ENCODE measurements at regions not wholly inside any gene's neighbourhood (a gene's known extent, or its start where the extent isn't known, plus 50 kb on each side); places are given as distances from the start of the nearest gene placed in this dataset.

DNA sequence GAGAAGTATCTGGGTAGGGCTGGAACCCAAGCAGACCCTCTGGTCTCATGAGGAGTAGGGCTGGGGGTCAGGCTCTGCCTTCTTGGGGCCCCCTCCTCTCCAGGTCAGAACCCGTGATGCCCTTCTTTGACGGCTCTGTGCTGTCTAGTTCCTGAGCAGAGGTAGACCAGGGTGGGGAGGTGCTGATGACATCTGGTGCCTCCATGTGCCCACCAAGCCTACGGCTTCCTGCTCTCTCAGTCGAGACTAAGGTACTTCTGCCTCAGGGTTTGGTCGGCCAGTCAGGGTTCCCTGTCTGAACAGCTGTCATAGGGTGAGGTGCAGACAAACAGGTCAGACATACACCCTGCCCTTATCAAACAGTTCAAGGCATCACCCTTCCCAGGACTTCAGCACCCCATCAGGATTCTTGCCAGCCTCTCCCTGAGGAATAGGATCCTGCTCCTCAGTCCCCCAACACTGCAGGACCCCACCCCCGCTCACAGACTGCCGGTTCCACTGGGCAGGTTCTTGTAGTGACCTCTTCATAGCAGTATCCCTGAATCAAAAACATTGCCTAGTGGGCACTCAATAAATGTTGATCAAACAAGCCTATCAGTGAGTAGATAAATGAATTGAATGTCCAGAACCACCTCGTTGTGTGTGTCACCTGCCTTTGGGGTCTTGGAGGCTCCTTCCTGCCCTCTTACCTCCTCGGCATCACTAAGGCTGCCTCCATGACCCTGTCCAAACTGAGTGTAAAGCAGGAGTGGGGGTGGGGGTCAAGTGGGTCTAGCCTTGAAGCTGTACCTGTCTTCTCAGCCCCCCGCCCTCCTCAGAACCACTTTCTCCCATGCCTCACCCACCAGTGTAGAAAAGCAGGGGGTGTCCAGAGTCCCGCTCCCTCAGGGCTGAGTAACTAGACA, 158.2 kb downstream of the BUD13 start:
- CTCF ChIA-PET: no interaction called here
- no peaks in the 10 kb centered on the region for H3K4me1 ChIP-seq (ENCODE audit: control insufficient read depth, insufficient read depth, low read length)
- in situ Hi-C loops (cut with HindIII; ENCODE audit: low pct_unique_long_range_greater_than_20kb, low sequenced_read_pairs) (no loop called here), intact Hi-C loops (cut with micrococcal nuclease; ENCODE audit: unreplicated experiment) (no loop called here)
- H3K9me3 ChIP-seq (ENCODE audit: control insufficient read depth, insufficient read depth, low read depth, low read length): no peaks in the 10 kb centered on the region
- POLR2A ChIA-PET: no interaction called here
- ATAC-seq (no peak), DNase-seq (ENCODE audit: low read depth, low spot score) (no peak)
- H3K27me3 ChIP-seq (ENCODE audit: control insufficient read depth, insufficient read depth, low read length): peaks cover 12% of the 10 kb centered on the region
- no TSS peak for BruUV-seq (replicated peaks)
- TF ChIP-seq POLR2AphosphoS5 (IDR thresholded peaks at IDR 0.05; ENCODE audit: low read depth, low read length) (no peak), TCF7L2 (IDR thresholded peaks at IDR 0.05; ENCODE audit: low read depth, low read length) (no peak), SIN3A (IDR thresholded peaks at IDR 0.05; ENCODE audit: borderline replicate concordance, insufficient read depth, low read depth, low read length) (no peak)
- TF ChIP-seq, protein P1, sequence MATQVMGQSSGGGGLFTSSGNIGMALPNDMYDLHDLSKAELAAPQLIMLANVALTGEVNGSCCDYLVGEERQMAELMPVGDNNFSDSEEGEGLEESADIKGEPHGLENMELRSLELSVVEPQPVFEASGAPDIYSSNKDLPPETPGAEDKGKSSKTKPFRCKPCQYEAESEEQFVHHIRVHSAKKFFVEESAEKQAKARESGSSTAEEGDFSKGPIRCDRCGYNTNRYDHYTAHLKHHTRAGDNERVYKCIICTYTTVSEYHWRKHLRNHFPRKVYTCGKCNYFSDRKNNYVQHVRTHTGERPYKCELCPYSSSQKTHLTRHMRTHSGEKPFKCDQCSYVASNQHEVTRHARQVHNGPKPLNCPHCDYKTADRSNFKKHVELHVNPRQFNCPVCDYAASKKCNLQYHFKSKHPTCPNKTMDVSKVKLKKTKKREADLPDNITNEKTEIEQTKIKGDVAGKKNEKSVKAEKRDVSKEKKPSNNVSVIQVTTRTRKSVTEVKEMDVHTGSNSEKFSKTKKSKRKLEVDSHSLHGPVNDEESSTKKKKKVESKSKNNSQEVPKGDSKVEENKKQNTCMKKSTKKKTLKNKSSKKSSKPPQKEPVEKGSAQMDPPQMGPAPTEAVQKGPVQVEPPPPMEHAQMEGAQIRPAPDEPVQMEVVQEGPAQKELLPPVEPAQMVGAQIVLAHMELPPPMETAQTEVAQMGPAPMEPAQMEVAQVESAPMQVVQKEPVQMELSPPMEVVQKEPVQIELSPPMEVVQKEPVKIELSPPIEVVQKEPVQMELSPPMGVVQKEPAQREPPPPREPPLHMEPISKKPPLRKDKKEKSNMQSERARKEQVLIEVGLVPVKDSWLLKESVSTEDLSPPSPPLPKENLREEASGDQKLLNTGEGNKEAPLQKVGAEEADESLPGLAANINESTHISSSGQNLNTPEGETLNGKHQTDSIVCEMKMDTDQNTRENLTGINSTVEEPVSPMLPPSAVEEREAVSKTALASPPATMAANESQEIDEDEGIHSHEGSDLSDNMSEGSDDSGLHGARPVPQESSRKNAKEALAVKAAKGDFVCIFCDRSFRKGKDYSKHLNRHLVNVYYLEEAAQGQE (IDR thresholded peaks at IDR 0.05; ENCODE audit: insufficient read depth in 1 of 2, low read depth in 2 of 2, low read length in 1 of 2): no peak
- TF ChIP-seq, protein P2, sequence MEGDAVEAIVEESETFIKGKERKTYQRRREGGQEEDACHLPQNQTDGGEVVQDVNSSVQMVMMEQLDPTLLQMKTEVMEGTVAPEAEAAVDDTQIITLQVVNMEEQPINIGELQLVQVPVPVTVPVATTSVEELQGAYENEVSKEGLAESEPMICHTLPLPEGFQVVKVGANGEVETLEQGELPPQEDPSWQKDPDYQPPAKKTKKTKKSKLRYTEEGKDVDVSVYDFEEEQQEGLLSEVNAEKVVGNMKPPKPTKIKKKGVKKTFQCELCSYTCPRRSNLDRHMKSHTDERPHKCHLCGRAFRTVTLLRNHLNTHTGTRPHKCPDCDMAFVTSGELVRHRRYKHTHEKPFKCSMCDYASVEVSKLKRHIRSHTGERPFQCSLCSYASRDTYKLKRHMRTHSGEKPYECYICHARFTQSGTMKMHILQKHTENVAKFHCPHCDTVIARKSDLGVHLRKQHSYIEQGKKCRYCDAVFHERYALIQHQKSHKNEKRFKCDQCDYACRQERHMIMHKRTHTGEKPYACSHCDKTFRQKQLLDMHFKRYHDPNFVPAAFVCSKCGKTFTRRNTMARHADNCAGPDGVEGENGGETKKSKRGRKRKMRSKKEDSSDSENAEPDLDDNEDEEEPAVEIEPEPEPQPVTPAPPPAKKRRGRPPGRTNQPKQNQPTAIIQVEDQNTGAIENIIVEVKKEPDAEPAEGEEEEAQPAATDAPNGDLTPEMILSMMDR (IDR thresholded peaks at IDR 0.05): no peak
- H3K4me3 ChIP-seq (ENCODE audit: low read depth in 2 of 2, low read length in 2 of 2): no peak overlapping the region
- H3K27ac ChIP-seq (ENCODE audit: low read length): no peak overlapping the region
- no peaks in the 10 kb centered on the region for H3K36me3 ChIP-seq (ENCODE audit: control insufficient read depth, insufficient read depth, low read length)

DNA sequence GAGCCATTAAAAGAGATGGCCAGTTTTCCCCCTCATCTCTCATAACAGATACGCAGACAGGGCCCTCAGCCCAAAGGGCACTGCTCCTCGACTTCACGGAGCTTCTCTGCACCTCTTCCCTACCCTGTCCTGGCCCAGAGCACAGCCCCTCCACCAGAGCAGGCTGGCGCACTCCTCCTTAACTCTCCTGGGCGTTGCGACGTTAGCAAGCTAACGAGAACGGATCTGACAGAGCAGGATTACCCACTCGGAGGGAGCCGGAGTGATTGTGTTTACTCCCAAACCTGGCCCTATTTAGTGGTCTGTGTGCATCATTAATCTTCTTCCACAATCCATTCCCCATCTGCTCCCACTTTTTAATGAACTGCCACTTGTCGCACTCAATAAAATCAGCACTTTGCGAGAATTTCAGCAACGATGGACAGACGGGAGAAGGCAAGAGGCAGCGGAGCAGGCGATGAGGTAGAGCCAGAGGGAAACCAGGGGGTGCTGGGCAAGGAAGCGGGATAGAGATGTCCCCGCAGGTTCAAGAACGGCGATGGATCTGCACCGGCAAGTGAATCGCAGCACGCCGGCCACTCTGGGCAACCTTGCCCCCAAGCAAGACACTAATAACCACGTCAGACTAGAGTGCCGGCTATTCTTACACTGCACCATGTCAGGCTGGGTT, 159.4 kb downstream of the BUD13 start:
- Histone ChIP-seq H3K4me3 (ENCODE audit: low read depth in 2 of 2, low read length in 2 of 2) (no peak overlapping the region), H3K27ac (ENCODE audit: low read length) (no peak overlapping the region), H3K4me1 (ENCODE audit: control insufficient read depth, insufficient read depth, low read length) (no peaks in the 10 kb centered on the region), H3K9me3 (ENCODE audit: control insufficient read depth, insufficient read depth, low read depth, low read length) (no peaks in the 10 kb centered on the region), H3K27me3 (ENCODE audit: control insufficient read depth, insufficient read depth, low read length) (peaks cover 12% of the 10 kb centered on the region), H3K36me3 (ENCODE audit: control insufficient read depth, insufficient read depth, low read length) (no peaks in the 10 kb centered on the region)
- CTCF ChIA-PET: no interaction called here
- no TSS peak for BruUV-seq (replicated peaks)
- ATAC-seq (no peak), DNase-seq (ENCODE audit: low read depth, low spot score) (no peak)
- in situ Hi-C loops (cut with HindIII; ENCODE audit: low pct_unique_long_range_greater_than_20kb, low sequenced_read_pairs): no loop called here
- intact Hi-C loops (cut with micrococcal nuclease; ENCODE audit: unreplicated experiment): no loop called here
- POLR2A ChIA-PET: no interaction called here
- TF ChIP-seq POLR2AphosphoS5 (IDR thresholded peaks at IDR 0.05; ENCODE audit: low read depth, low read length): no peak
- TF ChIP-seq TCF7L2 (IDR thresholded peaks at IDR 0.05; ENCODE audit: low read depth, low read length): no peak
- TF ChIP-seq, protein P1 (IDR thresholded peaks at IDR 0.05; ENCODE audit: insufficient read depth in 1 of 2, low read depth in 2 of 2, low read length in 1 of 2): no peak
- TF ChIP-seq SIN3A (IDR thresholded peaks at IDR 0.05; ENCODE audit: borderline replicate concordance, insufficient read depth, low read depth, low read length): no peak
- TF ChIP-seq, protein P2 (IDR thresholded peaks at IDR 0.05): no peak
